GM23248 (cell line): ENCODE measurements at regions not wholly inside any gene's neighbourhood (a gene's known extent, or its start where the extent isn't known, plus 50 kb on each side); places are given as distances from the start of the nearest gene placed in this dataset.

Experiments
- EZH2 ChIP-seq: fragments of 200-600 bp; sonication (generic); IDR thresholded peaks from 2 replicates; pipeline ENCODE4 v1.6.1; 2018; ENCODE audit warnings: antibody characterized with exemption, mild to moderate bottlenecking; ENCODE audit not compliant: insufficient read depth, poor library complexity, severe bottlenecking
- EZH2phosphoT487 ChIP-seq: fragments of 200-600 bp; sonication (generic); IDR thresholded peaks from 2 replicates; pipeline ENCODE4 v1.6.1; 2018; ENCODE audit warnings: antibody characterized with exemption, moderate library complexity, mild to moderate bottlenecking, low read depth; ENCODE audit not compliant: insufficient read depth

DNA sequence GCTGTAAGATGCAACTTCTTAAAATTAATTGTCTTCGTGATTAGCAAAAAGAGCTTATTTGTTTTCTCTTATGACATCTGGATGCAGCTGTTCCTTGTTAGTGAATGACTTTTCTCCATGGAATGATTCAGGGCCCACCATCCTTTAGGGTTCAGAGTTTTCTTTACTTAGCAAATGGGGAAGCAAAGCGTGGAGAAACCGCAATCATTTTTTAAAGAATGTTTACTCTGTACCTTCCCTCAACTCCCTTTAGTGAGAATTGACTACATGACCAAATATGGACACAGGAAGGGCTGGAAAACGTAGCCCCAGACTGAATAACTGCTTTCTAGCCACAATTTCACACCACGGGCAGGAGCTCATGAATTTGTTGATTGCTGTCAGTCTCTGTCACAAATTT, 130.1 kb downstream of the EDEM1 start:
- TF ChIP-seq EZH2 (no peak), EZH2phosphoT487 (no peak)
